T-helper 1 cell (primary cell): ENCODE measurements at regions not wholly inside any gene's neighbourhood (a gene's known extent, or its start where the extent isn't known, plus 50 kb on each side); places are given as distances from the start of the nearest gene placed in this dataset.
"Not testable (repeated sequence)": the region's sequence is repeated elsewhere in the genome, so short reads cannot be mapped to it uniquely, and the experiment has no call there.

Experiments used
- DNase-seq, 5 donors: peaks; one replicate each; pipeline ENCODE4 v3.0.0-alpha.2; 2012 to 2020

DNA sequence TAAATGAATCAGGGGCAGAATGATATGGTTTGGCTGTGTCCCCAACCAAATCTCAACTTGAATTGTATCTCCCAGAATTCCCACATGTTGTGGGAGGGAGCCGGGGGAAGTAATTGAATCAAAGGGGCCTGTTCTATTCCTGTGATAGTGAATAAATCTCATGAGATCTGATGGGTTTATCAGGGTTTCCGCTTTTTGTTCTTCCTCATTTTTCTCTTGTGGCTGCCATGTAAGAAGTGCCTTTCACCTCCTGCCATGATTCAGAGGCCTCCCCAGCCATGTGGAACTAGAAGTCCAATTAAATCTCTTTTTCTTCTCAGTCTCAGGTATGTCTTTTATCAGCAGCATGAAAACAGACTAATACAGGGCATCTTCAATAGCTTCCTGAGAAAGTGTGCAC lies 107.0 kb downstream of the OTUD1 start:
- not testable (repeated sequence) for DNase-seq

- DNase-seq: peak in 1 of 5 donors; percentile 13
Observed at GRCh38 chr10:23556727-23557440, 118.0 kb downstream of the OTUD1 start.

- DNase-seq: no peak
Observed at GRCh38 chr10:23557777-23558176, 118.9 kb downstream of the OTUD1 start.

- no peak for DNase-seq
Observed at GRCh38 chr10:23558361-23558799, 119.5 kb downstream of the OTUD1 start.

GRCh38 chr10:23568996-23569395 lies 130.1 kb downstream of the OTUD1 start:
- DNase-seq: no peak

- no peak for DNase-seq
Observed at GRCh38 chr10:23571884-23572283, 133.0 kb downstream of the OTUD1 start.

DNA sequence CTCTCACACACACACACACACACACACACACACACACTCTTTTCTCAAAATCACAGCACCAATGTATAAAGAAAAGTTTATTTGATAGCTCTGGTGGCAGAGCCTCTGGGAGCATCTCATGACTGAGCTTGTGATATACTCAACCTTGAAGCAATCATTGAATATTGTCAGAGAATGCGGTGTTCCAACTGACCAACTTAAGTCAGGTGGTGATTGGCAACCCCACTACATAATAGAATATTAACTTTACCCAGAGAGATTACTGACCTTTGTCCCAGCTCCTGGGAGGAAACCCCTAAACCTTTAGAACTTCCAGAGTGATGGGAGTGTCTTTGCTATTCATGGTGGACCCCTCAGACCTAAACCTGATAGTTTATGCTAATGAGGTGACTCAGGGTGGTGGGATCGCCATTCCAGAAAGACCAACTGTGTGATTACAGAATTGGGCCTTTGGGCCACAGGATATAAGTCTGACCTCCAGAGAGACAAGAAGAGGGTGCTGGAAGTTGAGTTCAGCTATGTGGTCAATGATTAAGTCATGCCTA lies 143.1 kb downstream of the OTUD1 start:
- DNase-seq: no peak

- DNase-seq: no peak
Observed at GRCh38 chr10:23584396-23584795, 145.5 kb downstream of the OTUD1 start.

DNA sequence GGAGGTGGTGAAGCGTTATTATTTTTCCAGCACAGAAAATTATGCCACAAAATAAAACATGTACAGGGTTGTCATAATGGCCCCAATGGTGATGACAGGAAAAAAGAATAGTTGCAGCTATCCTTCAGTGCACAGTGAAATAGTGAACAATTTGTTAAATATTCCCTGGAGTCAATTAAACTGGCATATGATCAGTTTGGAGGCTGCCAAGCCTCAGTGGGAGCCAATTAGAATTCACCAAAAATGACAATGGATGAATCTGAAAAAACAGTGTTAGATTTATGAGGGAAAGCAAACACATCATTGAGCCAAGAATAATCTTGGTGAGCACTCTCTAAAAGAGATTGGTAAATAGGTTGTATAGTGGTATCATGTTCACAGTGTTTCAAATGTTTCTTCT lies 146.3 kb downstream of the OTUD1 start:
- no peak for DNase-seq

DNA sequence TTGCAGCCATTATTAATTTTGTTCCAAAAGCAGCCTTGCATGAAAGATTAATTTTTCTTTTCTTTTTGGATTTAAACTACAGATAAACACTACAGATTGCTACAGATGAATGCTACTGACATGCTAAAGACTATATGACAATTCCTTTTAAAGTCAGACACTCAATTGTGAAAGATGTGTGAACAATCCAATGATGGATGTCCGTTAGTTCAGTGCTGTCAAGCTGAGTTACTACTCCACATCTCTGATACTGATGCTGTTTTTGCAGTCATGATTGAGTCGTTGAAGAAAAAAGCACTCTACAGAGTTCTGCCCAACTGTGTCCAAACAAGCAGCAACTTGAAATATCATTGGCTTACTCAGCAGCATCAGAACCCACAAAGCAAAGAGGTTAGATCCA lies 146.8 kb downstream of the OTUD1 start:
- DNase-seq: no peak

DNA sequence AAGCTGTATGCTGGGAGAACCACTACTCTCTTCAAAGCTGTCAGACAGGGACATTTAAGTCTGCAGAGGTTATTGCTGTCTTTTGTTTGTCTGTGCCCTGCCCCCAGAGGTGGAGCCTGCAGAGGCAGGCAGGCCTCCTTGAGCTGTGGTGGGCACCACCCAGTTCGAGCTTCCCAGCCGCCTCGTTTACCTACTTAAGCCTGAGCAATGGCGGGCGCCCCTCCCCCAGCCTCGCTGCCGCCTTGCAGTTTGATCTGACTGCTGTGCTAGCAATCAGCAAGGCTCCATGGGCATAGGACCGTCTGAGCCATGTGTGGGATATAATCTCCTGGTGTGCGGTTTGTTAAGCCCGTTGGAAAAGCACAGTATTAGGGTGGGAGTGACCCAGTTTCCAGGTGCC lies 156.4 kb downstream of the OTUD1 start:
- not testable (repeated sequence) for DNase-seq

GRCh38 chr10:23604613-23605012 lies 165.7 kb downstream of the OTUD1 start:
- no peak for DNase-seq

DNA sequence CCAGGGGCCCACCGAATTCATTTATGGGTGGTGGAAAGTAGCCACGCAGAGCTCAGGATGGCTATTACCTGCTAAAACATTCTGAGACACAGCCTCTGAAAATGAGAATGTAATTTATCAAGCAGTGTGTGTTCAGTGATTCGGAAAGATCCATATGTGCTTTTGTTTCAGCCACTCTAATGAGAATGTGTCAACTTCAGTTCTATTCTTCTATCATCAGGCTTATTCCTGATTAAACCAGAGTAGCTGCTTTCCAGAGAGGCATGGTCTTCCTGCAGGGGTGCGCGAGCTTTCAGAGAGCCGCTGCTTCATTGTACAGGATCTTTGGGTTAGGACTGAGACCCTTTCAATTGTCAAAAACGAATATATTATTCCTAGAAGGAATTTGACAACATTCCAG lies 167.6 kb downstream of the OTUD1 start:
- no peak for DNase-seq

DNA sequence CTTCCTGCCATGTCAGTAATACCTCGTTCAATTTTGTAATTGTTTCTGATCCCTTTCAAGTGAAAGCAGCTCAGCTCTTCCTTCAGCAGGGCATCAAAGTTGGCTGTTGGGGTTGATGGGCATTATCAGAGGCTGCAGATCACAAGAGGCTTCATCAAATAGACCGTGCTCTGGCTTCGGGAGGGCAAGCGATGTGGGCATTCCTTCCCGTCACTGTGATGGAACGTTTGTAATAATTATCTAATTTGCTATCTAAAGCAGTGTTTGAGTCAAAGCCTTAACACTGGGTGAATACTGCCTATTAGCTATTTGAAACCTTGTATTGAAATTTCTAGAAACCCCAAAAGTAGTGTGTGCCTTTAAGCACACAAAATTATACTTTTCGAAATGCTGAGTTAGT lies 170.1 kb downstream of the OTUD1 start:
- no peak for DNase-seq

GRCh38 chr10:23610626-23611307 lies 171.9 kb downstream of the OTUD1 start:
- DNase-seq: no peak

- DNase-seq: no peak
Observed at GRCh38 chr10:23611308-23612029, 172.6 kb downstream of the OTUD1 start.

- DNase-seq: no peak
Observed at GRCh38 chr10:23613900-23614299, 175.0 kb downstream of the OTUD1 start.

- DNase-seq: no peak
Observed at GRCh38 chr10:23614483-23614882, 175.6 kb downstream of the OTUD1 start.

- DNase-seq: no peak
Observed at GRCh38 chr10:23630376-23630775, 191.5 kb downstream of the OTUD1 start.

DNA sequence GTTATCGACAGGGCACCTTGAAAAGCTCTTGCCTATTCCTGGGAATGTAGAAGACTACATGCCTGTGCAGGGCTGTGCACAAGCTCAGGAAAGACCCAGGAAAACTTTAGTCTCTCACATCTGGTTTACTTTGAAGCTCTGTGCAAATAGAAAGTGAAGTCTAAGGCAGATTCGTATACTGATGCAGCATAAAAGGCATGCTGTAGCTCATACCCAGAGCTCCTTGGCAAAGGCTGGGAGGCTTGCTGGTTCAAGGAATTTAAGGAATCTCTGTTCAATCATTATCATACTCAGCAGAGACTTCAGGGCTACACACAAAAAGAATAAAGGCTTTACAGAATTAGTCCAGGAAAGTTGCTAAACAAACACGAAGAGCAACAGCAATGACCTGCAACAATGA lies 192.0 kb downstream of the OTUD1 start:
- DNase-seq: no peak

GRCh38 chr10:23643111-23643780 lies 204.4 kb downstream of the OTUD1 start:
- no peak for DNase-seq

- DNase-seq: no peak
Observed at GRCh38 chr10:23648618-23649017, 209.7 kb downstream of the OTUD1 start.

DNA sequence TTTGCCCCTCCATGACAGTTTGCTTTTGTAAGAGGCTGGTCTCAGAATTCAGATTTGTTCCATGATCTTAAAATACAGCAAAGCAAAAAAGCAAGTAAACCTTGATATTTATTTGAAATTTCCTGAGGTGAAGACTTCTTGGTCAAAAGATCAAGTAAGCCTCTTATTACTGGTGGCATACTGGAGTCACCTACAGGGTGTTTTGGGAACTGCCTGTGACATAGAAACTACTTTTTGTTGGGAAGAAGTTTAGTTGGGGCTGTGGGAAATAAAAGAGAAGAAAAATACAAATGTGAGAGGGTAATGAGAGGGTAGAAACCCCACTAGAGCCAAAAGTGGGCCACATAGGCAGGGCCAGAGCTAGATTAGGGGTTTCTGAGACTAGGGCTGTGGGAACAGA lies 217.9 kb downstream of the OTUD1 start:
- DNase-seq: no peak
